Gastroesophageal sphincter (tissue), 3 donors: ENCODE measurements at regions not wholly inside any gene's neighbourhood (a gene's known extent, or its start where the extent isn't known, plus 50 kb on each side); places are given as distances from the start of the nearest gene placed in this dataset.

ENCODE experiments used
- EP300 ChIP-seq: sonication (generic); formaldehyde crosslinking; IDR thresholded peaks from one replicate; pipeline ENCODE4 v1.6.1; 2017; ENCODE audit warnings: antibody characterized with exemption, mild to moderate bottlenecking
- POLR2AphosphoS5 ChIP-seq: sonication (generic); formaldehyde crosslinking; IDR thresholded peaks from one replicate; pipeline ENCODE4 v1.6.1; 2017; ENCODE audit warnings: antibody characterized with exemption
- TF ChIP-seq, protein P1 (sequence below), 4 experiments: fragments of 200-600 bp in 2 of 4; fragments of 450-650 bp in 2 of 4; sonication (generic) in 1 of 4; IDR thresholded peaks; one replicate each; pipeline ENCODE4 v1.5.1; 2017 to 2019; ENCODE audit warnings: antibody characterized with exemption in 4 of 4, mild to moderate bottlenecking in 2 of 4, moderate library complexity in 2 of 4

DNA sequence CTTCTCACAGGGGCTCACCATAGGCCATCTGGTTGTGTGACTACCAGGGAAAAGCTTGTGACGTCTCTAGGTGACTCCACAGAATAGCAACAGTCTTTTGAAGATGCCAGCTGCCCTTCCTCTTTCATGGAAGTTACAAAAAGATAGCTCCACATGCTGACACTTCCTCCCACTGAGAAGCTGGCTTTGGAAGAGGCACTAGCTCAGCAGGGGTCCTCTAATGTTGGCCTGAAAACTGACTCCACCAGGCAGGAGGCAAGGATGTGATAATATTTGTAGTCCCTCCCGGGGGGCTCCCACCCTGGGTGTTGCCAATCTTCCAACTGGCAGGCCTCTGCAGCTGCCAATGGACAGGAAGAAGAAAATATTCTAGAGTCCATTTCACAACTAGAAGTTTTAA is 343.5 kb downstream of the NEK10 start:
- TF ChIP-seq, protein P1, sequence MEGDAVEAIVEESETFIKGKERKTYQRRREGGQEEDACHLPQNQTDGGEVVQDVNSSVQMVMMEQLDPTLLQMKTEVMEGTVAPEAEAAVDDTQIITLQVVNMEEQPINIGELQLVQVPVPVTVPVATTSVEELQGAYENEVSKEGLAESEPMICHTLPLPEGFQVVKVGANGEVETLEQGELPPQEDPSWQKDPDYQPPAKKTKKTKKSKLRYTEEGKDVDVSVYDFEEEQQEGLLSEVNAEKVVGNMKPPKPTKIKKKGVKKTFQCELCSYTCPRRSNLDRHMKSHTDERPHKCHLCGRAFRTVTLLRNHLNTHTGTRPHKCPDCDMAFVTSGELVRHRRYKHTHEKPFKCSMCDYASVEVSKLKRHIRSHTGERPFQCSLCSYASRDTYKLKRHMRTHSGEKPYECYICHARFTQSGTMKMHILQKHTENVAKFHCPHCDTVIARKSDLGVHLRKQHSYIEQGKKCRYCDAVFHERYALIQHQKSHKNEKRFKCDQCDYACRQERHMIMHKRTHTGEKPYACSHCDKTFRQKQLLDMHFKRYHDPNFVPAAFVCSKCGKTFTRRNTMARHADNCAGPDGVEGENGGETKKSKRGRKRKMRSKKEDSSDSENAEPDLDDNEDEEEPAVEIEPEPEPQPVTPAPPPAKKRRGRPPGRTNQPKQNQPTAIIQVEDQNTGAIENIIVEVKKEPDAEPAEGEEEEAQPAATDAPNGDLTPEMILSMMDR (IDR thresholded peaks at IDR 0.05) = no peak
- TF ChIP-seq EP300 (no peak), POLR2AphosphoS5 (no peak)
